AG09309 (cell line): ENCODE measurements at regions not wholly inside any gene's neighbourhood (a gene's known extent, or its start where the extent isn't known, plus 50 kb on each side); places are given as distances from the start of the nearest gene placed in this dataset.

Experiments used
- DNase-seq: peaks from one replicate; pipeline ENCODE4 v3.0.0-alpha.2; 2010; ENCODE audit warnings: low read depth
- H3K4me3 ChIP-seq: 2 replicates; pipeline ENCODE4 v1.5.1; 2011; ENCODE audit warnings: mild to moderate bottlenecking, low read depth, low read length, moderate library complexity; ENCODE audit not compliant: control insufficient read depth
- CTCF ChIP-seq: IDR thresholded peaks from 2 replicates; pipeline ENCODE4 v1.5.1; 2011; ENCODE audit warnings: mild to moderate bottlenecking, low read depth, low read length, inconsistent platforms; ENCODE audit not compliant: insufficient read depth, control insufficient read depth; ENCODE audit errors: missing control alignments

- TF ChIP-seq CTCF: no peak
- DNase-seq: no peak
These were observed 1960.9 kb upstream of the DEFB115 start for GRCh38 chr20:29296256-29297230.

GRCh38 chr20:29297411-29298270 lies 1959.8 kb upstream of the DEFB115 start:
- no peak for TF ChIP-seq CTCF
- no peak for DNase-seq
- no peak overlapping the region for H3K4me3 ChIP-seq

More at GRCh38 chr20:29296256-29297230, 1960.9 kb upstream of the DEFB115 start:
- H3K4me3 ChIP-seq: no peak overlapping the region

GRCh38 chr20:29298271-29298590 lies 1959.2 kb upstream of the DEFB115 start:
- no peak overlapping the region for H3K4me3 ChIP-seq
- no peak for DNase-seq
- TF ChIP-seq CTCF: no peak

- no peak for TF ChIP-seq CTCF
- no peak overlapping the region for H3K4me3 ChIP-seq
- DNase-seq: no peak
These were observed 1958.5 kb upstream of the DEFB115 start for GRCh38 chr20:29298759-29299613.

- no peak for DNase-seq
These were observed 1957.5 kb upstream of the DEFB115 start for GRCh38 chr20:29299811-29300578.

More at GRCh38 chr20:29299811-29300578, 1957.5 kb upstream of the DEFB115 start:
- no peak overlapping the region for H3K4me3 ChIP-seq
- TF ChIP-seq CTCF: no peak
